Endothelial cell of umbilical vein (primary cell): ENCODE measurements at regions not wholly inside any gene's neighbourhood (a gene's known extent, or its start where the extent isn't known, plus 50 kb on each side); places are given as distances from the start of the nearest gene placed in this dataset.

ENCODE experiments used
- BruUV-seq: library from RNA; stranded (reverse); fragments of 400-500 nt; replicated peaks from 2 replicates; lab custom pipeline; 2021; lab: Mats Ljungman, UMichigan
- CTCF ChIA-PET: fragments of 300-600, 350-600 bp; sonication (Branson Sonifier 250); formaldehyde crosslinking; loops from one replicate; lab custom pipeline; 2021; ENCODE audit warnings: antibody characterized with exemption, inconsistent platforms; lab: Charles Lee
- POLR2A ChIA-PET: fragments of 300-600, 350-600 bp; sonication (Branson Sonifier 250); formaldehyde crosslinking; loops from one replicate; lab custom pipeline; 2021; ENCODE audit warnings: antibody characterized with exemption, inconsistent platforms; lab: Charles Lee
- DNase-seq: peaks from one replicate; pipeline ENCODE4 v3.0.0-alpha.2; 2011; ENCODE audit warnings: low read depth, low spot score
- FAIRE-seq: peaks from 2 replicates; lab custom pipeline; 2011; peaks lifted over from hg19 to GRCh38; lab: Jason Lieb, UNC
- H2AFZ ChIP-seq: 2 replicates; pipeline ENCODE4 v1.6.0; 2012; ENCODE audit warnings: low read depth, low read length, control low read depth, inconsistent platforms
- H3K27ac ChIP-seq: 2 replicates; pipeline ENCODE4 v1.5.1; 2011; ENCODE audit warnings: low read depth, mild to moderate bottlenecking, control low read depth, low read length, moderate library complexity; ENCODE audit not compliant: insufficient read depth
- H3K27me3 ChIP-seq, 2 experiments: 2 replicates each; pipeline versions ENCODE4 v1.6.0 to v1.6.1; 2011; ENCODE audit warnings: low read length in 2 of 2, mixed read lengths in 1 of 2; ENCODE audit not compliant: control insufficient read depth in 2 of 2, insufficient read depth in 2 of 2
- H3K36me3 ChIP-seq, 2 experiments: 2 replicates in 1 of 2; 3 replicates in 1 of 2; pipeline ENCODE4 v1.5.1; 2011; ENCODE audit warnings: low read length in 2 of 2, mild to moderate bottlenecking in 1 of 2, moderate library complexity in 1 of 2; ENCODE audit not compliant: control insufficient read depth in 2 of 2, insufficient read depth in 2 of 2; ENCODE audit errors: extremely low read depth in 1 of 2
- H3K4me1 ChIP-seq: 3 replicates; pipeline ENCODE4 v1.5.1; 2011; ENCODE audit warnings: mild to moderate bottlenecking, low read length; ENCODE audit not compliant: control insufficient read depth, insufficient read depth; ENCODE audit errors: extremely low read depth
- H3K4me2 ChIP-seq: 2 replicates; pipeline ENCODE4 v1.6.1; 2011; ENCODE audit warnings: low read length, control low read depth, mixed read lengths; ENCODE audit not compliant: insufficient read depth
- H3K4me3 ChIP-seq, 3 experiments: fragments of 200-600 bp in 1 of 3; sonication (generic), shearing (Covaris generic) in 1 of 3; replicated peaks in 1 of 3; 2 replicates each; pipeline ENCODE4 v1.5.1; 2011 to 2016; ENCODE audit warnings: control low read depth in 3 of 3, low read length in 3 of 3, mild to moderate bottlenecking in 2 of 3, inconsistent platforms in 1 of 3, low read depth in 1 of 3, moderate library complexity in 1 of 3; ENCODE audit not compliant: insufficient read depth in 1 of 3
- H3K79me2 ChIP-seq: 2 replicates; pipeline ENCODE4 v1.6.0; 2012; ENCODE audit warnings: low read length, inconsistent platforms; ENCODE audit not compliant: control insufficient read depth, insufficient read depth
- H3K9ac ChIP-seq: replicated peaks from 2 replicates; pipeline ENCODE3; 2011; ENCODE audit warnings: low read length, control low read depth; ENCODE audit not compliant: insufficient read depth; ENCODE audit errors: extremely low read depth
- H3K9me1 ChIP-seq: replicated peaks from 3 replicates; pipeline ENCODE4 v1.6.0; 2011; ENCODE audit warnings: mild to moderate bottlenecking, low read length; ENCODE audit not compliant: control insufficient read depth, insufficient read depth; ENCODE audit errors: extremely low read depth
- H3K9me3 ChIP-seq: replicated peaks from 2 replicates; pipeline ENCODE4 v1.5.1; 2012; ENCODE audit warnings: low read length, inconsistent platforms; ENCODE audit not compliant: control insufficient read depth, insufficient read depth
- H4K20me1 ChIP-seq: replicated peaks from 2 replicates; pipeline ENCODE3; 2011; ENCODE audit warnings: mild to moderate bottlenecking, low read length; ENCODE audit not compliant: control insufficient read depth, insufficient read depth; ENCODE audit errors: extremely low read depth
- CTCF ChIP-seq, 2 donors: IDR thresholded peaks; 1 replicate in 1 of 2; 2 replicates in 1 of 2; pipeline ENCODE4 v1.5.1; 2011; ENCODE audit warnings: low read length in 2 of 2, mild to moderate bottlenecking in 2 of 2, moderate library complexity in 2 of 2, control low read depth in 1 of 2, inconsistent platforms in 1 of 2, low read depth in 1 of 2; ENCODE audit not compliant: insufficient read depth in 1 of 2; ENCODE audit errors: extremely low read depth in 1 of 2
- EZH2 ChIP-seq: IDR thresholded peaks from 2 replicates; pipeline ENCODE4 v1.6.1; 2012; ENCODE audit warnings: borderline replicate concordance, low read depth, mild to moderate bottlenecking, moderate library complexity, low read length, inconsistent platforms; ENCODE audit not compliant: severe bottlenecking
- FOS ChIP-seq: IDR thresholded peaks from 2 replicates; pipeline ENCODE4 v1.6.1; 2011; ENCODE audit warnings: mild to moderate bottlenecking, low read length, moderate library complexity, borderline replicate concordance; ENCODE audit not compliant: insufficient read depth
- GATA2 ChIP-seq: IDR thresholded peaks from 2 replicates; pipeline ENCODE4 v1.7.0; 2011; ENCODE audit warnings: low read depth, mild to moderate bottlenecking, moderate library complexity, mixed read lengths, low read length; ENCODE audit not compliant: insufficient read length, insufficient read depth
- JUN ChIP-seq: IDR thresholded peaks from 2 replicates; pipeline ENCODE4 v1.6.1; 2011; ENCODE audit warnings: borderline replicate concordance, low read depth; ENCODE audit not compliant: insufficient read length, insufficient read depth
- MAX ChIP-seq: IDR thresholded peaks from 2 replicates; pipeline ENCODE4 v1.6.1; 2011; ENCODE audit not compliant: insufficient read depth, insufficient read length
- MYC ChIP-seq: IDR thresholded peaks from one replicate; pipeline ENCODE4 v1.6.1; 2011; ENCODE audit warnings: mild to moderate bottlenecking, low read depth, low read length
- POLR2A ChIP-seq: IDR thresholded peaks from 2 replicates; pipeline ENCODE4 v1.6.1; 2012; ENCODE audit warnings: low read depth, mild to moderate bottlenecking, control low read depth, low read length
- POLR2AphosphoS5 ChIP-seq: IDR thresholded peaks from 2 replicates; pipeline ENCODE4 v1.6.1; 2012; ENCODE audit warnings: low read depth, mild to moderate bottlenecking, control low read depth, low read length, moderate library complexity; ENCODE audit not compliant: insufficient read depth
- dilution Hi-C: fragments of 300-500 bp; cut with MboI; formaldehyde crosslinking; loops from one replicate; pipeline ENCODE4 v1.15.0; 2019; ENCODE audit warnings: low sequenced_read_pairs; ENCODE audit not compliant: extremely low pct_ligation_motif_present
- intact Hi-C: fragments of 100-400 bp; cut with micrococcal nuclease; formaldehyde crosslinking; loops from one replicate; pipeline ENCODE4 v1.10.0; 2022

- H3K79me2 ChIP-seq: no peaks in the 10 kb centered on the region
- dilution Hi-C loops: no loop called here
Measured at GRCh38 chrX:43239356-43239755, 416.7 kb upstream of the MAOA start.

More at GRCh38 chrX:43239356-43239755, 416.7 kb upstream of the MAOA start:
- Histone ChIP-seq H3K9me1 (no peaks in the 10 kb centered on the region), H3K4me2 (no peak overlapping the region), H3K4me3 (no peak overlapping the region), H3K36me3 (no peaks in the 10 kb centered on the region), H4K20me1 (no peaks in the 10 kb centered on the region), H3K27me3 (no peaks in the 10 kb centered on the region), H3K9ac (no peak overlapping the region), H3K27ac (no peak overlapping the region), H3K9me3 (no peaks in the 10 kb centered on the region), H3K4me1 (no peaks in the 10 kb centered on the region), H2AFZ (no peak overlapping the region)
- POLR2A ChIA-PET: interaction anchor here (0.7 kb wide), 1 partner anchor 9 kb away, joined by 5 read pairs; no protein-coding TSS in a partner anchor
- BruUV-seq: no TSS peak
- CTCF ChIA-PET: no interaction called here
- intact Hi-C loops: no loop called here
- FAIRE-seq (no peak), DNase-seq (no peak)
- TF ChIP-seq MYC (no peak), FOS (no peak), JUN (no peak), MAX (no peak), GATA2 (no peak), CTCF (IDR thresholded peaks at IDR 0.05; ENCODE audit: extremely low read depth in 1 of 2, insufficient read depth in 1 of 2, low read depth in 1 of 2, low read length in 2 of 2) (no peak), POLR2AphosphoS5 (no peak), EZH2 (no peak), POLR2A (no peak)
